OCI-LY1 (cell line): ENCODE measurements at regions not wholly inside any gene's neighbourhood (a gene's known extent, or its start where the extent isn't known, plus 50 kb on each side); places are given as distances from the start of the nearest gene placed in this dataset.

Experiments used
- EZH2 ChIP-seq: fragments of 200-600 bp; sonication (generic), shearing (Covaris generic); IDR thresholded peaks from 2 replicates; pipeline ENCODE4 v1.8.0; 2017; ENCODE audit warnings: borderline replicate concordance, mixed run types, mild to moderate bottlenecking, antibody characterized with exemption, low read length, moderate library complexity, mixed read lengths
- TF ChIP-seq, protein P1 (sequence below): fragments of 200-600 bp; sonication (generic), shearing (Covaris generic); IDR thresholded peaks from 2 replicates; pipeline ENCODE4 v1.5.1; 2017; ENCODE audit warnings: mild to moderate bottlenecking, antibody characterized with exemption, low read length, moderate library complexity, mixed read lengths

- TF ChIP-seq, protein P1, sequence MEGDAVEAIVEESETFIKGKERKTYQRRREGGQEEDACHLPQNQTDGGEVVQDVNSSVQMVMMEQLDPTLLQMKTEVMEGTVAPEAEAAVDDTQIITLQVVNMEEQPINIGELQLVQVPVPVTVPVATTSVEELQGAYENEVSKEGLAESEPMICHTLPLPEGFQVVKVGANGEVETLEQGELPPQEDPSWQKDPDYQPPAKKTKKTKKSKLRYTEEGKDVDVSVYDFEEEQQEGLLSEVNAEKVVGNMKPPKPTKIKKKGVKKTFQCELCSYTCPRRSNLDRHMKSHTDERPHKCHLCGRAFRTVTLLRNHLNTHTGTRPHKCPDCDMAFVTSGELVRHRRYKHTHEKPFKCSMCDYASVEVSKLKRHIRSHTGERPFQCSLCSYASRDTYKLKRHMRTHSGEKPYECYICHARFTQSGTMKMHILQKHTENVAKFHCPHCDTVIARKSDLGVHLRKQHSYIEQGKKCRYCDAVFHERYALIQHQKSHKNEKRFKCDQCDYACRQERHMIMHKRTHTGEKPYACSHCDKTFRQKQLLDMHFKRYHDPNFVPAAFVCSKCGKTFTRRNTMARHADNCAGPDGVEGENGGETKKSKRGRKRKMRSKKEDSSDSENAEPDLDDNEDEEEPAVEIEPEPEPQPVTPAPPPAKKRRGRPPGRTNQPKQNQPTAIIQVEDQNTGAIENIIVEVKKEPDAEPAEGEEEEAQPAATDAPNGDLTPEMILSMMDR = no peak
- TF ChIP-seq EZH2 = no peak
Measured at GRCh38 chr4:134313591-134313990, 112.0 kb upstream of the PABPC4L start.
